ENCODE measurements at regions not wholly inside any gene's neighbourhood (a gene's known extent, or its start where the extent isn't known, plus 50 kb on each side); places are given as distances from the start of the nearest gene placed in this dataset.
"Not testable (repeated sequence)": the region's sequence is repeated elsewhere in the genome, so short reads cannot be mapped to it uniquely, and the experiment has no call there.

DNA sequence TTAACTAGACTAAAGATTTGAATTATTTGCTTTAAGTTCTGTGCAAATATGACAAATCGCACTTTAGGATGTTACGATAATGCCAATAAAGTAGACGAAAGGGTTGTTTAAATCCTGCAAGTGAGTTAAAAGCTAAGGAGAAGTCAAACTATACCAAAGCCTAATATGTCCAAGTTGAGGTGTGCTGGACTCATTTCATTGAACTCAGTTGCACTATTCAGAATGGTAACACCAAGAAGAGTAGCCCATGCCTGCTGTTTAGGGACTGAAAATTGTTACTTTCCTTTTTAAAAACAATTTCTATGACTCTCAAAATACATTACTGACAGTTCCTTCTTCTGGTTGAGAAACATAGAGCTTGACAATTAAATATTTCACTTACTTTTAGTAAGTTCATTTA is 766.3 kb downstream of the DNAJB9 start:
- DNase-seq, result no peak

DNA sequence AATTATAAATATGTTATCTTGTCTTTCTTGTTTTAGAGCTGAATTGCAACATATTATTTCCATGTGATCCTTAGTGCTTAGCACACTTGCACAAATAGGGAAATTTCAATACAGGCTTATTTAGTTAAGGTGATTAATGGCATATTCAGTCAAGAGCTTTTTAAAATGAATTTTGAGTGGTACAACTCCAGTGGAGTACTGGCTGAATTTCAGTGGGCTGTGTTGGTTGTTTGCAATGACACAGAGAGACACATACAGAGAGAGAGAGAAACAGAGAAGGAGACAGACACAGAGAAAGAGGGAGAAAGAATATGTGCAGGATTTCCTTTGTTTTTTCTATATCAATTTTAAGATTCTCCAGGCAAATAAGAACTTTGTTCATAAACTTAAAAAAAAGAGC is 766.9 kb downstream of the DNAJB9 start:
- no peak for DNase-seq

DNA sequence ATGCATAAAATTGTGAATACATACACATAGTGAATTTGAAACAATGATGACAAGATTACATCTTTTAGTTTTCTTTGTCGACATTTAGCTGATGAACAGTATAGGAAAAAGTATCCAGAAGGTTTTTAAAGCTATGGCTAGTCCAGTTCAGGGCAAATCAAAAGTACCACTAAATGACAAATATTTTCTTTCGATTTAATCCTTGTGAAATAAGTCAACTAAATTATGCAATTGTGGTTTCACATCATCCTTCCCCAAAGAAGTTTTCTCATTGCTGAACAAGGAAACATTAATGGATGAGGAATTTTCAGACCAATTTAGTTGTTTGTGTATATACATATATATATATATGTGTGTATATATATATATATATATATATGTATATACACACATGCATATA is 774.0 kb downstream of the DNAJB9 start:
- DNase-seq, result no peak

DNA sequence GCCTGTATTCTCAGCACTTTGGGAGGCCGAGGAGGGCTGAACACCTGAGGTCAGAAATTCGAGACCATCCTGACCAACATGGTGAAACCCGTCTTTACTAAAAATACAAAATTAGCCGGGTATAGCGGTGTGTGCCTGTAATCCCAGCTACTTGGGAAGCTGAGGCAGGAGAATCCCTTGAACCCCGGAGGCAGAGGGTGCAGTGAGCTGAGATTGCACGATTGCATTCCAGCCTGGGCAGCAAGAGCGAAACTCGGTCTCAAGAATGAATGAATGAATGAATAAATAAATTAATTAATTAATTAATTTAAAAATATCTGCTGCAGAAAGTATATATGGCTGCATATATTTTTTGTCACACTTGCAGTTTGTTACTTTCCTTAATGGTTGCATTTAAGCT is 781.8 kb downstream of the DNAJB9 start:
- DNase-seq, result no peak

DNA sequence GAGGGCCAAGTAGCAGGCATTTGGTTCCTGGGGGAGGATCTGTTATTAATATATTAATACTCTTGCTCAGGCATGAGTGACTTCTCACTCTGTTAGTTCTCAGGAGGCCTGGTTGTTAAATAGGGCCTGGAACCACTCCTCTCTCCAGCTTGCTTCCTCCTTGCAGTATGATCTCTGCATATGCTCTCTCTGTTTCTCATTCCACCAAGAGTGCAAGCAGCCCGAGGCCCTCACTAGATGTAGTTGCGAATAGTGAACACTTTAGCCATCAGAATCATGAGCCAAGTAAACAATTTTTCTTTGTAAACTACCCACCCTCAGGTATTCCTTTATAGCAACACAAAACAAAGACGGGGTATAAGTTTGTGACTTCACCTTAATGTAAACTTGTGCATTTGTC is 784.3 kb downstream of the DNAJB9 start:
- DNase-seq, result no peak

DNA sequence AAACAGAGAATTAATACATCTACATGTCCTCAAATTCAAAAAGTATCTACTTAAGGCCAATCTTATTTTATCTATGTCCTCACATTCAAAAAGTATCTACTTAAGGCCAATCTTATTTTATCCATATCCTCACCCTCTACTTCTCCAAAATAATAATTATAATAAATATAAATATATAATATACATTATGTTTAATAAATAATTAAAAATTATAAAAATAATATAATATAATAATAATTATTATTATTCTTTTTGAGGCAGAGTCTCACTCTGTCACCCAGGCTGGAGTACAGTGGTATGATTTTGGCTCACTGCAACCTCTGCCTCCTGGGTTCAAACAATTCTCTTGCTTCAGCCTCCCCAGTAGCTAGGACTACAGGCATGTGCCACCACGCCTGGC is 784.9 kb downstream of the DNAJB9 start:
- no peak for DNase-seq

DNA sequence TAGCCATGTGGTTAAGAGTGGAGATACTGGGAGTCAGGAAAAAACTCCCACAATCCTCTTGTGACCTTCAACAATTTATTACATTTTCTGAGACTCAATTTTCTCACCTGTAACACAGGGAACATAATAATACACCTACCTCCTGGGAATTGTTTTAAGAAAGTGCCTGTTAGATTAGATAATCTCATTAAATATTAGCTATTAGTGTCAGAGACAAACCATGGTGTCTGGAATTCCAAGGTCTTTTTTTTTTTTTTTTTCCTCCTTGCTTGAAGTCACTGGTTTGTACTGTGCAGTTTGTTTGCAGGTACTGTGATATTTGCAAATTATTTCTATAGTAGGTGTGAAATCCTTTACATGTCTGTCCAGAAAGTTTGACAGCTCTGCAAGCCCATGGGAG is 806.1 kb downstream of the DNAJB9 start:
- DNase-seq, result no peak

DNA sequence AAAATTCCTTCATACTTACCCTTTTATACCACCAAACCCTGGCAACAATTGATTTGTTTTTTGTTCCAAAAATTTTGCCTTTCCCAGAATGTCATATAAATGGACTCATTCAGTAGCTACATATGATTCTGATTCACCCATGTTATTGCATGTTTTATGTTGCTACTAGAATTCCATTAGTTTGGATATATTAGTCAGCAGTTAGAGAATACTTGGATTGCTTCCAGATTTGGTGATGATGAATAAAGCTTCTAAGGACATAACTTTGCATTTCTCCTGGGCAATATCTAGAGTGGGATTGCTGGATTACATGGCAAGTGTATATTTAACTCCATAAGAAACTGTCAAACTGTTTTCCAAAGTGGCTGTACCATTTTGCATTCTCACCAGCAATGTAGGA is 806.9 kb downstream of the DNAJB9 start:
- no peak for DNase-seq

DNA sequence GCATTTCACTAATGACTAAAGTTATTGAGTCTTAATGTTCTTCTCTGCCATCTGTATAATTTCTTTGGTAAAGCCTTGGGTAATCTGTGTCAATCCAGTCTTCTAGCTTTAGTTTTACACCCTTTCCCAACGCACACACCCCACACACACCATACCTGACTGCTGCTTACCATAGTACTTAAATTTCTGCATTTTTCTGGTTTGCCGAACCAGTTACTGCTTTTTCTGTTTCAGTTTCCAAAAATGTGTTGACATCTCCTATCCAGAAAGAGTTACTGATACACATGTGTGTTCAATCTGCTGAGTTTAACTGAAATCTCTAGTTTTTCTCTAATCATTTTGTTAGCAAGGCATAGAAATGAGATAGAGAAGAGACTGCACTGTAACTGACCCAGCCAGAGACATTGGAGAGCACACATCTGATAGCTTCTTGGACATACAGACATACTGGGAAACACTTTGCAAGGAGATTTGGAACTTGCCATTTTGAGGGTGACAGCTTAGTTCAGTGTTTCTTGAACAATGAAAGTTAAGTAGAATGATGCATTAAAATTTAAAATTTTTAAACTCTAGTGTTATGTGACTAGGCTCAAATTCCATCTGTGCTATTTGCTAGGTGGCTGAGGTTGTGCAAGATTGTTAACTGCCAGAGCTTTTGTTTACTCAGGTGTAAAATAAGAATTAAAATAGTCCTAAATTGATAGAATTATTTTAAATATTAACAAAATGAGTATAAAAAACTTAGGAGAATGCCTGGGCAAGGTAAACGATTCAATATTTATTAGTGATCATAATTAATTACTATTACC is 807.6 kb downstream of the DNAJB9 start:
- no peak for DNase-seq

DNA sequence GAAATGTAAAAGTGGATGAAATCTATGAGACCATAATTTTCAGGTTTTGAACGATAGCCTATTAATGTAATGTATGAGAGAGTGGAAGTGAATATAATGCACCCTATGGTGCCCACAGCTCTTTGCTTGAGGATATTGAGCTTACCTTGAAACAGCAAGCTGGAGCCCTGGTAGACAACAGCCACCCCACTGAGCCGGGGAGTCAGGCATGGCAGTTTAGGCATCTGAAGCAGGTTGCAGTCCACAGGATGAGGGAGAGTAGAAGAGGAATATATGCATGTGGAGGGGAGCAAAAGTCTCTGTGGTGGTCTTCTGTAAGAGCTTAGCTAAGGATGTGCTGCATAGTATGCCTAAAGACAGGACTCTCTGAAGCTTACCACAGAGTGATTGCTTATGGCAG is 817.3 kb downstream of the DNAJB9 start:
- DNase-seq, result no peak

DNA sequence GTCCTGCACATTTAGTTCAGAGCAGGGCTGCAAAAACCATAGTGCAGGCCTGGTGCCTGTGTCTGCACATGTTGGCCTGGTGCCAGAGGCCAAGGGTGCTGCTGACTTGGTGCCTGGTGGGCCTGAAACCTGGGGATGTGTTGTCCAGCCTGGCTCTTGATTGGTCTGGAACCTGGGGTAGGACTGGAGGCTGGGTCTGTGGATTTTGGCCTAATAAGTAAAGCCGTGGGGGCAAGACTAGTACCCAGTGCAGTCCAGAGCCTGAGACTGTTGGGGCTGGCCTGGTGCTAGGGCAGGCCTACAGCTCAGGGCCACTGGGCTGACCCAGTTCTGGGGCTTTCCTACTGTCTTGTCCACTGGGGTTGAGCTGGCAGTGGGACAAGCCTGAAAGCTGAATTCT is 817.9 kb downstream of the DNAJB9 start:
- no peak for DNase-seq

DNA sequence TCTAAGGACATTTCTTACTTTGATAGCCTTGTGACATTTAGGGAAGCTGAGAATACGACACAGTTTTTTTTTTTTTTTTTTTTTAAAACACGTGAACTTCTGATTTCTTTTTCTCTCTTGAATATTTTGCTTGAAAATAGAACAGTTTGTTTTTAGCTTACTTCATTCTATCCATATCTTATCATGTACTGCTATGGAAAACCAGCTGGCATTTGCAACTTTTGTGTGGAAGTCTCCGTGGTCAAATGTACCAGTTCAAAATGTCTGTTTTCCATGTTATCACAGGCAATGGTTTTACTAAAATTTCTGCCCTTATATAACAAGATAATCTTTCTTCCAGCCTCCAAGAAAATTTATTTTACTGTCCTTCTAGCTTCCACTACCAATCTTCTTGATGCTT is 821.6 kb downstream of the DNAJB9 start:
- DNase-seq, result no peak

DNA sequence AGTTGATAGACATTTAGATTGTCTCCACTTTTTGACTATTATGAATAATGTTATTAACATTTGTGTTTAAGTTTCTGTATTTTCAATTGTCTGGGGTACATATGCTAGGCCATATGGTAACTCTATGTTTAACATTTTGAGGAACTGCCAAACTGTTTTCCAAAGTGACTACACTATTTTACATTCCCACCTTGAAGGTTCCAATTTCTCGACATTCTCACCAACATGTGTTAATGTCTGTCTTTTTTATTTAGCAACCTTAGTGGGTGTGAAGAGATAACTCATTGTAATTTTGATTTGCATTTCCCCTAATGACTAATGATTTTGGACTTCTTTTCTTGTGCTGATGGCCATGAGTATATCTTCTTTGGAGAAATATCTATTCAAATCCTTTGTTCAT is 832.4 kb downstream of the DNAJB9 start:
- no peak for DNase-seq

DNA sequence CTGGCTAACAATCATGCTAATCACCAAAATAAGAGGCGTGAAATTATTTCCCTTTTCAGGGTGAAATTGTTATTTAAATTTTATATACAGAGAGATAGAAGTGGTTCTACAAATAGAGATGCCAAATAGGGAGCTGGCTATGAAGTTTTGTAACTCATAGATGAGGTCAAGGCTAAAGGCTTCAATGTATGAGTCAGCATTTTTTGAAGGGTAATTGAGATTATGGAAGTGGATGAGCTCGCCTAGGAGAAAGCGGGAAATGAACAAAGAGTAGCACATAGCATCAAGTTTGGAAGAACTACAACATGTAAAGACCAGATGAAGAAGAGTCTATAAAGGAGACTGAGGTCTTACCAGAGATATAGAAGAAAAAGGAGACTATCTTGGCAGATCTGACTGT is 838.1 kb downstream of the DNAJB9 start:
- no peak for DNase-seq

DNA sequence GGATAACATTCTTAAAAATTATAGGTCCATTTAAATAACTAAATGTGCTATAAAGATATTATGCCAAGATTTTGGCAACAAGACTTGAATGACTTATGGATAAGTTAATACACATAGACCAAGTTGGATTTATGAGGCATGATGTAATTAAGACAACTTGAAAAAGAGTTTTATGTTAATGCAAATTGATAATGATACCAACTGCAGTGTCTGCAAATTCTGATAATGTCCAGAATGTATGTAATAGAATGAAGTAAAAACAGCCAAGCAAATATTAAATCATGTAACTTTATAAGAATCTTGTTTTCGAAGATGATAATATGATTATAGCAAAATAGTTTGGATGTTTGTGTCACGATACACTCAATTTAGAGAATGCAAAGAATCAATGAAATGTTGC is 868.3 kb downstream of the DNAJB9 start:
- no peak for DNase-seq

DNA sequence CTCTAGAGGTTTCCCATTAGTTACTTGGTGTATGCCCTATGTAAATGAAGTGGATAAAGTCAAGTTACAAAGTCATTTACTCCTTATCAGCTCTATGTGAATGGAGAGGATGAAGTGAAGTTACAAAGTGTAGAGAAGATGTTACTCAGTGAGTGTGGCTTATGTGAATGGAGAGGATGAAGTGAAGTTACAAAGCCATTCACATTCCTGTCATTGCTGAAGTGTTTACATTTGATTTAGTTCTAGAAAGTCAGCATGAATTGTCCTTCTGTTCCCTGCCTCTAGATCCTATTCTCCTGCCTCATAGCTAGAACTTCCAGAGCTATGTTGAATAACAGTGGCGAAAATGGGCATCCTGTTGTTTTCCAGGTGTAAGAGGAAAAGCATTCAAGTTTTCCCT is 880.1 kb downstream of the DNAJB9 start:
- DNase-seq, result no peak

DNA sequence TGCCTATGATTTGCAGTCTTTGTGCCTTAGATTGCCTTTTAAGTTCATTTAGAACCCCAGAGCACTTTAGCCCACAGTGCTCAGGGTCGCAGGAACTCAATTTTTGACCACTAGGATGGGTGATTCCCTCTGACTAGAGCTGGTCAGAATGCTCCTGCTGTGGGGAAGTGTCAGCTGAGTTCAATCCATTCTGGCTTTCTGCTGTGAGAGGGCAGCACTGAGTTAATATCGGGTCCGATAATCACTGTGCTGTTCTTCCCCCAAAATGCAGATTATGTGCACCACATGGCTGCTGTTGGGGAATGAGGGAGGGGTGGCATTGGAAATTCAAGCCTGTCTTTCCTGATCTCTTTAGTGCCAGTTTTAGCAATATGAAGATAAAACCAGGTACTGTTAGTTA is 886.4 kb downstream of the DNAJB9 start:
- DNase-seq, result no peak

DNA sequence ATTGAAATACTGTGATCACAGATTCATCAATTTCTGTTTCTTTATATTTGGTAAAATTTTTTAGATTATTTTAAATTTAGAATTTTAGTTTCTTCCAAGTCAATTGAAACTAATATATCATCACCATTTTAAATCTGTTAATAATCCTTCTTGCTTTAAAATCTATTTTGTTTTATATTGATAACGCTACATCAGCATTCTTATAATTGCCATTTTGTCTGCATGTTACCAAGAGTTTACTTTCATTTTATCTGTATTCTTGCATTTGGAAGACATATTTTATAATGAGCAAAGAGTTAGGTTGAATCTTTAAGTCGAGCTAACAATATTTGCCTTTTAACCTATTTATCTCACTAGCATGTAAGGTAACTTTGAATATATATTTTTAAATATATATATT is 890.6 kb downstream of the DNAJB9 start:
- no peak for DNase-seq

DNA sequence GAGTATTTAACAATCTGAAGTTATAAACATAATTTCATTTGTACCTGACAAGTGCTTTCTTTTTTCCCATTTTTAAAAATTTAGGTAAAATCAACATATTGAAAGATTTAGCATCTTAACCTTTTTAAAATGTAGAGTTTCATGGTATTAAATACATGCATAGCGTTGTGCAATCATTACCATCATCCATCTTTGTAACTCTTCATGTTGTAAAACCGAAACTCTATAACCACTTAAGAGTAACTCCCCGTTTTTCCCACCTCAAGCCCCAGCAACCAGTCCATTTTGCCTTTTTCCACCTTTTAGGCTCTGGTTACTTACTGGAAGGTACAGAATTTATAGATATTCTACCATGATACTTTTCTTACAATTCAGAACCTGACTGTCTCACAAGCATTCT is 892.5 kb downstream of the DNAJB9 start:
- DNase-seq, result no peak

DNA sequence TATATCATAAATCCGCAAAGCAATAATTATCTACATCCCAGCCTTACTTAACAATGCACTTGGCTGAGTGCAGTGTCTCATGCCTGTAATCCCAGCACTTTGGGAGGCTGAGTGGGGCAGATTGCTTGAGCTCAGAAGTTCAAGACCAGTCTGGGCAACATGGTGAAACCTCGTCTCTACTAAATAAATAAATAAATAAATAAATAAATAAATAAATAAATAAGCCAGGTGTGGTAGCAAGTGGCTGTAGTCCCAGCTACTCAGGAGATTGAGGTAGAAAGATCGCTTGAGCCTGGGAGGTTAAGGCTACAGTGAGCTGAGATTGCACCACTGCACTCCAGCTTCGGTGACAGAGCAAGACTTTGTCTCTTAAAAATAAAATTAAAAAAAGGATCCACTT is 898.1 kb downstream of the DNAJB9 start:
- DNase-seq, result not testable (repeated sequence)

DNA sequence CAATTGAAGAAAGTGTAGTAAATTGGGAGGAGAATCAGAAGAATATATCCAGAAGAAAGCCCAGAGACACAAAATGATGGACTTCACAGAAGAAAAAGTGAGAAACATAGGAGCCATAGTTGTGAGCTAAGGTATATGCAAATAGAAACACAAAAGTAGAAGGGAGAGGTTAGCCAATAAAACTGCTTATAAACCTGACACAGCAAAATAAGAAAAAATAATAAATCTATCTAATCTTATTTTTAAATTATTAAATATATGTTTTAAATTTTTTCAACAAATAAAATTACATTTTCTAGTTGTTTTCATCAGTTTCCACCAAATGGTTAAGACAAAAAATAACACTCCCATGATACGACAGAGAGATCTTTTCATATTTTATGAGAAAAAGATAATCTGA is 903.5 kb downstream of the DNAJB9 start:
- DNase-seq, result no peak

DNA sequence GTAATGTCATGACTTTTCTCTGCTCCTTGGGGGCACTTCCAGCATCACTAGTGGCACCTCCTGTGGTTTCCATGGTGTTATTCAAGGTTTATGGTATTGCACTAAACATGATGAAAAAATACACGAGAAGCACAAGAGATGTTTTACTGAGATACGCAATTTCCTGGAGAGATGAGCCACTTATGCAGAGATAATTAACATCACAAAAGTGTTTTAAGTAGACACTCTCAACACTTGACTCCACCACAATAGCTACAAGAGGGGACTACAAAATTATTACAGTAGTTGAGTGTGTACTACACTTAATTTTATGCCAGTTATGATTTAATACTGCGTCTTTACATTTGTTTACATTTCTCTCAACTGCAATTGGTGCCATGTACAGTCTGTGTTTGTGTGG is 906.7 kb downstream of the DNAJB9 start:
- no peak for DNase-seq

DNA sequence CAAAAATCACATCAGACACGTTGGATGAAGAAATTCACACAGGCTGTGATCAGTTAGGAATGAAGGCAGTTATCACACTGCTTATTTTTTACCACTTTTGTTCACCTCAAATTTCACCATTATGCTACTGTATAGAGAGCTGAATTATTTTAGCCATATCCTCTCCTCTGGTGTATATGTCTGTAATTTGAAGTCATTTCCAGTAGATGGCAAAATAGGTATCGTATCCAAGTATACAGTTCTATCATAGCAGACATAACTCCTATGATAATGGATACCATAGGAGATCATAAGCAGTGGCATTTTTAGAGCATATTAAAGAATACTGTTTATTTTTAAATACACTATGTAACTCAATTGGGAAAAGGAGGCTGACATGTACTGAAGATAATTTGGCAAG is 909.7 kb downstream of the DNAJB9 start:
- no peak for DNase-seq

DNA sequence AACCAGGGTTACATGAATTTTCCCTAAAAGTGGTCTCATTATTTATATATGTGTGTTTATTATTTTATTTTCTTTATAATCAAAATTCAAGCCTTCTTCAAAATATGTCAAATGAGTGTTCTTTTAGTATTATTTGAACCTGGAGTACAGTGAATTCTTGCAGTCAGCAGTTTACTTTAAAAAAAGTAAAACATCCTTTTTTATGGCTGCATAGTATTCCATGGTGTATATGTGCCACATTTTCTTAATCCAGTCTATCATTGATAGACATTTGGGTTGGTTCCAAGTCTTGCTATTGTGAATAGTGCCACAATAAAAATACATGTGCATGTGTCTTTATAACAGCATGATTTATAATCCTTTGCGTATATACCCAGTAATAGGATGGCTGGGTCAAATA is 920.9 kb downstream of the DNAJB9 start:
- not testable (repeated sequence) for DNase-seq

DNA sequence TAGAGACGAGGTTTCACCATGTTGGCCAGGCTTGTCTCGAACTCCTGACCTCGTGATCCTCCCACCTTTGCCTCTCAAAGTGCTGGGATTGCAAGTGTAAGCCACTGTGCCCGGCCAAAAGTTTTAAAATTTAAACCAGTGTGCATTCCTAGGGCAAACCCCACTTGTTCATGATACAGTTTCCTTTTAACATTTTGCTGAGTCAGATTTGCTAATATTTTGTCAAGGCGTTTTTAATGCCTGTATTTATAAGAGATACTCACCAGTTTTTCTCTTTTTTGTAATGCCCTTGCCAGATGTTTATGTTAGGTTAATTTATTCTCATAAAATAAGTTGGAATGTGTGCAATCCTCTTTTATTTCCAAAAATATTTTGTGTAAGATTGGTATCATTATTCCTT is 927.4 kb downstream of the DNAJB9 start:
- no peak for DNase-seq

DNA sequence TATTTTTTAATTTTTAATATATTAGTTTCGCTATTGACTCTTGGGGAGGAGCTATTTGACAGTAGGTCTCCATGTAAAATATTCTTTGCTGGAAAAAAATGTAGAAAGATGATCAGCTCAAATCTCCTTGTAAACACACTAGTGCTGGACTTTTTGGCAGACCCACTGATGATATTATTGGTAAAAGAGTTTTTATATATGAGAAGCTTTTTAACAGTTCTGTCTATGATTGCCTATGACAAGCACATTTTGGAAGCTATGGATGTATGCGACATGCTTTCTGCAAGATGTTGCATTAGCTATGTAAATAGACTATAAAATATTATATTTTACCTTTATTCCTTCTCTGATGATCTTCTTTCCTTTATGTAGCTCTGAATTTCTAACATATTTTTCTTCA is 928.5 kb downstream of the DNAJB9 start:
- no peak for DNase-seq
